Left ventricle myocardium superior (tissue), 1 donor: ENCODE measurements at regions not wholly inside any gene's neighbourhood (a gene's known extent, or its start where the extent isn't known, plus 50 kb on each side); places are given as distances from the start of the nearest gene placed in this dataset.

Source experiments
- ATAC-seq: fragments of 200-7000 bp; cut with Tn5 transposase; one replicate; pipeline ENCODE4 v1.9.1; 2020; ENCODE audit warnings: mild to moderate bottlenecking, moderate library complexity
- DNase-seq: peaks from one replicate; pipeline ENCODE4 v3.0.0-alpha.2; 2020
- intact Hi-C: fragments of 100-400 bp; cut with micrococcal nuclease; formaldehyde crosslinking; loops from one replicate; pipeline ENCODE4 v1.11.0; 2022
- donor health status: DM: no; HTN: yes; CAD: no; lungs with severe emphysema.

DNA sequence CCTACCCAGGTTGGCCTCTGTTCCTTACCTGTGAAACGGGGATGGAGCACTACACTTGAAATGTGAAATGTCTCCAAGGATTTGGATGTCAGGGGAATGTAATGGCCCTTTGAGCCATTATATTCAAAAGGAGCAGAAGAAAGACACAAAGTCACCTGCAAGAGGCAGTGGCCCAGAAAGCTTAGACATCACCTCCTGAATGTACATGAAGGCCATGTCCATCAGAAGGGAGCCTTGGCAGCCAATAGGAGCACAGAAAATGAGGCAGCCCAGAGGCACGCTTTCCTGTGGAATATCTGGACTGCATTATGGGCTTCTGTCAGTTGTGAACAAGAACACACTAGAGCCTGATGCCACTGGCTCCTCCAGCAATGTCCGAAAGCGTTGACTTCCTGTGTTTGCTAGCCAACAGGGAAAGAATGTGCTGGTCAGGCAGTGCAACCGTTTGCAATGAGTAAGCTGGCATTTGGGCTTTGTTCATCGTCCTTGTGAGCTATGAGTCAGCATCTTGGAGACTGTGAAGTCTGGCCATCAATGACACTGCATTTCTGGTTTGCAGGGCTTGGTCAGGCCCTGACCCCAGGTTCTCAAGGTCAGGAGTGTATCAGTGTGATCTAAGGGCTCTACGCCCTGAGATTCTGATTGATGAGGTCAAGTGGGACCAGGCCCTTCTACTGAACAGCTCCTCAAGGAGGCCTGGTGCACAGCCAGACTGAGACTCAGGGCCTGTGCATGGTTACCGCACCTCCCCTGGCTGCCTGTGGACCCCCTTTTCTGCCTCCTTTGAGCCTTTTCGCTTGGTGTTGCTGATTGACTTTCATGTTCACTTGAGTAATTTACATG is 222.4 kb downstream of the RPS24 start:
- no peak for DNase-seq
- intact Hi-C loops = no loop called here
- peak; percentile 69 for ATAC-seq

- ATAC-seq (no peak), DNase-seq (no peak)
- intact Hi-C loops = no loop called here
These were observed 224.8 kb downstream of the RPS24 start for GRCh38 chr10:78258323-78259030.

DNA sequence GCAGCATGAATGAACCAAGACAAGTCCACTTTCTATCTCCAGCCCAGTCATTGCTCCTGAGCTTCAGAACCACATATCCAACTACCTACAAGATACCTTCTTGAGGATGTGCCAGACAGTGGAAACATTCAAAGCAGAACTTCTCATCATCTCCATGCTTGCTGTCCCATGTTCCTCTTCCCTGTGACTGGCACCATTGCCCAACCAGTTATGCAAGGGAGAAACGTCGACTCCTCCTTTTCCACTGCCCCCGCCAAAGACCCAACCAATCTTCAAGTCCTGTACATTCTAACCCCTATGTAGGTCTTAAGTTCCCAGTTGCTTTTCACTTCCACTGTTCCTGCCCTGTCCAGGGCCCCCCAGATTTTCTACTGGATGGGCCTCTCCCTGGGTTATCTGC is 225.7 kb downstream of the RPS24 start:
- no peak for ATAC-seq

DNA sequence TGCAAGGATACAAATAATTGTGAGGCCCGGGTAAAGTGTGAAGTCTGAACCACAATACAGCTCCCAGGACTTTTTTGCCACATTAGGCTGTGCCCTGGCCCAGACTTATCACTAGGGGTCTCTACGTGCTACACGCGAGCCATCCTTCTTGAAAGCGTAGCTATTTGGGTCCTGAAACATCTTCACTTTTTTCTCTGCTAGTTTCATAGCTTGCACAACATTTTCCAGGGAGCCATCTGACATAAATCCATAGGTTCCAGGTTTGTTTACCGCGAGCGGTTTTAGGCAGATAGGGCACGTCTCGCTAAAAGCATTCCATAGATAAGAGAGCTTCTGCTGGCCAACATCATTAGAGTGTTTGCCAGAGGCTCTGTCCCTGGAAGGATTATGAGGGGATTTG is 226.5 kb downstream of the RPS24 start:
- intact Hi-C loops = no loop called here
- DNase-seq (no peak), ATAC-seq (no peak)

More for the DNA sequence above, 225.7 kb downstream of the RPS24 start:
- intact Hi-C loops = no loop called here
- no peak for DNase-seq

DNA sequence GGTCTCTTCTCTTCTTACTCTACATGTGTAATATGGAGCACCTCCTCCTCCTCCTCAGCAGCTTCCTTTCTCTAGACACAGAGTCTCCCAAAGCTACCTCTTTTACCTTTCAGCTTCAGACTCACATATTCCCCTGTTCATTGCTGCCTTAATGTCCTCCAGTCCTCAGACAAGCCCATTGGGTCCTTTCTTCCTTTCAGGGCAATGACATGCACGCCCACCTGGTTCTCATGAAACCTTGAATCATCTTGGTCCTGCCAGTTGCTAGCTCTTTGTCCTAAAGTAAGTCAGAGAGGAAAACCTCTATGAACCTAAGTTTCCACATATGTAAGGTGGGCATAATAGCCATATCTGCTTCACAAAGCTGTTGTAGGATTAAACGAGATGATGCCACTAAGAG is 227.0 kb downstream of the RPS24 start:
- intact Hi-C loops = no loop called here
- ATAC-seq = no peak
- no peak for DNase-seq

GRCh38 chr10:78261291-78261690 is 227.6 kb downstream of the RPS24 start:
- intact Hi-C loops = no loop called here
- ATAC-seq (no peak), DNase-seq (no peak)

- DNase-seq (no peak), ATAC-seq (no peak)
- intact Hi-C loops = no loop called here
These were observed 229.2 kb downstream of the RPS24 start for GRCh38 chr10:78262860-78263259.

GRCh38 chr10:78263521-78263988 is 229.9 kb downstream of the RPS24 start:
- DNase-seq (no peak), ATAC-seq (no peak)
- intact Hi-C loops = no loop called here

- intact Hi-C loops = no loop called here
- ATAC-seq = no peak
These were observed 230.7 kb downstream of the RPS24 start for GRCh38 chr10:78264361-78264760.

GRCh38 chr10:78266741-78267469 is 233.2 kb downstream of the RPS24 start:
- ATAC-seq (peak; percentile 34), DNase-seq (no peak)
- intact Hi-C loops = no loop called here

More at GRCh38 chr10:78264361-78264760, 230.7 kb downstream of the RPS24 start:
- DNase-seq = no peak

DNA sequence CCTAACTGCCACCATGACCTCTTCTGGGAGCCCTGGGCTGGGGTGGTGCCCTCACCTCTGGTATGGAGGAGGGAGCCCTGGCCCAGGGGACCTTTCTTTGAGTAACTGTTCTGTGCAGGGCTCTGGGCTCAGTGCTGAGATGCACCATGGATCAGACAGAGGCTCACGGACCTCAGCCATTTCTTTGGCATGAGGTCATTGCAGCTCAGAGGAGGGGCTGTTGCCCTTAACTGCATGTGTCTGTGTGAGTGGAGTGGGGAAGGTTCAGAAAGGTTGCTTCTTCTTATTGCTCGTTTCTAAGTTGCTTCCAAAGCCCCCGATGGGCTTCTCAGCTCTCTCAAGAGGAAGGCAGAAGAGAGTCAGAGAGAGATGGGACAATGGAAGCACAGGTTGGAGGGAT is 233.9 kb downstream of the RPS24 start:
- DNase-seq (no peak), ATAC-seq (peak; percentile 34)
- intact Hi-C loops = no loop called here

GRCh38 chr10:78269060-78269459 is 235.4 kb downstream of the RPS24 start:
- intact Hi-C loops = no loop called here
- DNase-seq (no peak), ATAC-seq (no peak)

- ATAC-seq (no peak), DNase-seq (no peak)
- intact Hi-C loops = no loop called here
These were observed 238.7 kb downstream of the RPS24 start for GRCh38 chr10:78272329-78272728.

GRCh38 chr10:78274491-78274890 is 240.8 kb downstream of the RPS24 start:
- intact Hi-C loops = no loop called here
- no peak for DNase-seq
- ATAC-seq = no peak

- ATAC-seq = no peak
- DNase-seq = no peak
- intact Hi-C loops = no loop called here
These were observed 242.5 kb downstream of the RPS24 start for GRCh38 chr10:78276139-78276538.

- DNase-seq (no peak), ATAC-seq (peak; percentile 2)
- intact Hi-C loops = no loop called here
These were observed 243.8 kb downstream of the RPS24 start for GRCh38 chr10:78277314-78278057.

- peak; percentile 88 for DNase-seq
- peak; percentile 96 for ATAC-seq
- intact Hi-C loops = no loop called here
These were observed 244.4 kb downstream of the RPS24 start for GRCh38 chr10:78278058-78278404.

GRCh38 chr10:78279756-78280155 is 246.1 kb downstream of the RPS24 start:
- intact Hi-C loops = no loop called here
- DNase-seq = no peak
- no peak for ATAC-seq

DNA sequence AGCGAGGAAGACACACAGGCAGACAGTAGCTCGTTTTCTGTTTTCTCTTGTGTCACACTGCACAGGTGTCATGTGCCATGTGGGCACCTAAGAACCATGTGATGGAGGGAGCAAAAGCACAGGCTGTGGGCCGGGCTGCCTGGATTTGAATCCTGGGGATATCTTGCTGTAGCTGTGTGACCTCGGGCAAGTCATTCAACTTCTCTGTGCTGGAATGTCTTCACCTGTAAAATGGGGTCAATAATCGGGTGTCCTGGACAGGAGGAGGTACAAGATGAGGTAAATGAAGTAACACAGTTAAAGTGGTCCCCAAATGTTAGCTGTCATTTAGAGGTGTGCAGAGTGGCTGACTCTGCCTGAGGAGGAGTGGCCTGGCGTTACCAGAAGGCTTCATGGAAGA is 246.9 kb downstream of the RPS24 start:
- ATAC-seq = no peak
- intact Hi-C loops = no loop called here

More for the DNA sequence above, 246.9 kb downstream of the RPS24 start:
- DNase-seq = no peak
